ENCODE measurements at regions not wholly inside any gene's neighbourhood (a gene's known extent, or its start where the extent isn't known, plus 50 kb on each side); places are given as distances from the start of the nearest gene placed in this dataset.

DNA sequence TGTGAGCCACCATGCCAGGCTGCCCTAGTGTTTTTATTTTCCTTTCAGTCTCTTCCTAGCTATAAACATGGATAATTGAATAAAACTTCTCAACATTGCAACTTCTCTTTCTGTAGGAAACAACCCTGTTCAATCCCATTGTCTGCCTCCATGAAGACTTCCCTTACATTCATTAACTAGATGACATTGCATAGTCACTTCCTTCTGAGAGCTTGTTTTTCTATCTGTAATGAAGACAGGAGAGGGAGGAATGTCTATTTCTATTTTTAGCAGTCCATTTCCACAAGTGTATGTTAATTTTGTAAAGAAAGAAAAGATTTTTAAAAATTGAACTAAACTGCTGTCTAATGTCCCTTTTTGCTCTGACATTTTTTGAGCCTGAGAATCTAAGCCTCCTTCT is 55.6 kb upstream of the MELK start:
- TF ChIP-seq, protein P1, sequence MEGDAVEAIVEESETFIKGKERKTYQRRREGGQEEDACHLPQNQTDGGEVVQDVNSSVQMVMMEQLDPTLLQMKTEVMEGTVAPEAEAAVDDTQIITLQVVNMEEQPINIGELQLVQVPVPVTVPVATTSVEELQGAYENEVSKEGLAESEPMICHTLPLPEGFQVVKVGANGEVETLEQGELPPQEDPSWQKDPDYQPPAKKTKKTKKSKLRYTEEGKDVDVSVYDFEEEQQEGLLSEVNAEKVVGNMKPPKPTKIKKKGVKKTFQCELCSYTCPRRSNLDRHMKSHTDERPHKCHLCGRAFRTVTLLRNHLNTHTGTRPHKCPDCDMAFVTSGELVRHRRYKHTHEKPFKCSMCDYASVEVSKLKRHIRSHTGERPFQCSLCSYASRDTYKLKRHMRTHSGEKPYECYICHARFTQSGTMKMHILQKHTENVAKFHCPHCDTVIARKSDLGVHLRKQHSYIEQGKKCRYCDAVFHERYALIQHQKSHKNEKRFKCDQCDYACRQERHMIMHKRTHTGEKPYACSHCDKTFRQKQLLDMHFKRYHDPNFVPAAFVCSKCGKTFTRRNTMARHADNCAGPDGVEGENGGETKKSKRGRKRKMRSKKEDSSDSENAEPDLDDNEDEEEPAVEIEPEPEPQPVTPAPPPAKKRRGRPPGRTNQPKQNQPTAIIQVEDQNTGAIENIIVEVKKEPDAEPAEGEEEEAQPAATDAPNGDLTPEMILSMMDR (IDR thresholded peaks at IDR 0.05; ENCODE audit: low read length) = no peak
- TF ChIP-seq EZH2 (IDR thresholded peaks at IDR 0.05; ENCODE audit: borderline replicate concordance, low read length) = no peak
